Limb (tissue), 2 donors: ENCODE measurements at regions not wholly inside any gene's neighbourhood (a gene's known extent, or its start where the extent isn't known, plus 50 kb on each side); places are given as distances from the start of the nearest gene placed in this dataset.
"Not testable (repeated sequence)": the region's sequence is repeated elsewhere in the genome, so short reads cannot be mapped to it uniquely, and the experiment has no call there.

Source experiments
- DNase-seq, 2 donors: peaks; one replicate each; pipeline ENCODE4 v3.0.0-alpha.2; 2016; ENCODE audit errors: extremely low spot score in 2 of 2

GRCh38 chr4:34893382-34893781 is 1350.9 kb downstream of the ARAP2 start:
- no peak for DNase-seq

GRCh38 chr4:34920032-34920431 is 1324.3 kb downstream of the ARAP2 start:
- DNase-seq: no peak

DNA sequence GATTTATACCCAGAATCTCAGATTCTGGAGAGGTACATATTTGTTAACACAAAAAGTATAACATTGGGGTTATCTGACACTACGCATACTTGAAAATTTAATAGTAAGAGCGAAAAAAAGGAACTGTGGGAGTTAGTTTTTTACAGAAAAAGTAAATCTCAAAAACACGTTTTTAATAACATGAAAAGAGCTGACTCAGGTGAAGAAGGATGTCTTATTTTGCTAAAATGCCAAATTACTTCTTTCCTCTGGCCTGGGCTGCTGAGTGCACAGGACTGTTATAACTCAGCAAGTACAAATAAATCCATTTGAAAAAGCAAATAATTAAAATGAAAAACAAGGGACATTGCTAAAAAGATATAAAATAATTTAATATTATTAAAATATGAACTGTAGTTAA is 1322.9 kb downstream of the ARAP2 start:
- DNase-seq: no peak

- no peak for DNase-seq
Measured at GRCh38 chr4:34922325-34922724, 1322.0 kb downstream of the ARAP2 start.

- DNase-seq: no peak
Measured at GRCh38 chr4:34932591-34932990, 1311.7 kb downstream of the ARAP2 start.

GRCh38 chr4:34935739-34936138 is 1308.6 kb downstream of the ARAP2 start:
- DNase-seq: no peak

GRCh38 chr4:34939073-34939472 is 1305.2 kb downstream of the ARAP2 start:
- no peak for DNase-seq

- no peak for DNase-seq
Measured at GRCh38 chr4:34943741-34944386, 1300.5 kb downstream of the ARAP2 start.

- no peak for DNase-seq
Measured at GRCh38 chr4:34950926-34951325, 1293.4 kb downstream of the ARAP2 start.

- DNase-seq: no peak
Measured at GRCh38 chr4:34953145-34953799, 1291.0 kb downstream of the ARAP2 start.

DNA sequence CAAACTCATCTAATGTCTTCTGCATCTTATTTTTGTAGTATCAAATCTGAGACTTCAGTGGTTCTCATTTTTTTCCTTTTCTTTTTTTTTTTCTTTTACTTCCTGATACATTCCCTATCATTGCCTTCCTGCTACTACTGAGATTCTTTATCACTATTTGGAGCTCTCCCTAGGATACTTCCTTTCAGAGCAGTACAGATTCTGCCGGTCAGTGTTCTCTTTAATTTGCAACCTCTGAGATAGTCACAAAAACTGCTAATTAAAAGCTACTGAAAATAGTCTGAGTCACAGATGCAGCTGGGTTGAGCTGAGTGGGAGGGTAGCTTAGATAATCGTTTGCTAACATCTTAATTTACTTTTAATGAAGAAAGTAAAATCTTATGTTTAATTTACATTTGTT is 1279.7 kb downstream of the ARAP2 start:
- DNase-seq: no peak

GRCh38 chr4:34972189-34972588 is 1272.1 kb downstream of the ARAP2 start:
- DNase-seq: no peak

DNA sequence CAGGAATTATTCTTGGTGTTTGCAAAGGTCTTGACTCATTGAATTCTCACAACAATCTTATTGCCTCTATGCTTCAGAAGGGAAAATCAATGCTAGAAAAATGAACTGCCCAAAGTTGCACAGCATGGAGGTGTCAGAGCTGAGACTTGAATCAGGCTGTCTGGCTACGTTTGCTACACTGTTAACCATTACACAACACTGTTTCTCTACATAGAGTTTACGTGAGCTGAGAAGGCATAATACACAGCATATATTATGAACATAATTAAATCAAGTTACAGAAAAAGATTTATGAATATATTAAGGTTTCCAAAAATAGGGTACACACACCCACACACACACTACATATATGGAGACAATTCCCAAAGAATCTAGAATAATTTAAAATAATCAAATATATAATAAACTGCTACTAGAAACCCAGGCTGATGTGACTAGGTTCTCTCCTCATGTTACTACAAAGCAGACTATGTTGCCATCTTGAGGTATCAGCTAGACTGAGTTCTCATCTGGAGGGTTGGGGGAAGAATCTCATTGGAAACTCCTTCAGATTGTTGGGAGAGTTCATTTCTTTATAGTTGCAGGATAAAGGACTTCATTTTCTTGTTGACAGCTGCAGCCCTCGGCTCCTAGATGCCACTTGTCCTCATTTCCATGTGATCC is 1270.5 kb downstream of the ARAP2 start:
- DNase-seq: no peak

DNA sequence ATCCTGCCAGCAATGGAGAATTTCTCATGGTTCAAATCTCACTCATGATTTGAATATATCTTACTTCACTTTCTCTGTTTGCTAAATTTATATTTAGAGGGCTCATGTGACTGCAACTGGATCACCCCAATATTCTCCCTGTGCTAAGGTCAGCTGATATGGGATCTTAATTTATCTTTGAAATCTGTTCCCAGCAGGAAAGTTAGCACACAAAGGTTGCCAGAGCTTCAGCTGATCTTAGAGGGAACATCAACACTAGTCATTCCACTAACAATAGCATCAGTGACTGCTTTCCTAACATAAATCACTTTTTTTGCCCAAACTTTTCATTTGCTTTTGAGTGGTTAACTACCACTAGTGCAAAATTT is 1270.0 kb downstream of the ARAP2 start:
- DNase-seq: no peak

DNA sequence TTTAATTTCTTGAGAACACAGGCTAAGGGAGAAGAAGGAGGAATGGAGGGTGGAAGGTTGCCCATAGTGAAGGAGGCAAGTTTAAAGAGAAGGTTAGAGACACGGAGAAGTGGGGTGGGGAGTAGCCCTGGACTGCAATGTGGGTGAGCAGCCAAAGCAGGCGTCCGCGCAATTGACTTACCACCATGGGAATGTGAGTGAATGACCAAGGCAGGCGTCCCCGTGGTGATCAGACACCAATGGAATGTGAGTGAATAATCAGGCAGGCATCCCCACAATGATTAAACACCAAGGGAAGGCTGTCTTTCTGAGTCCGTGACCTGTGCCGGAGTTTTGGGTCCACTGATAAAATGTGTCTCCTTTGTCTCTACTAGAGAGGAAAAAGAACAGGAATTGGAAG is 1223.1 kb downstream of the ARAP2 start:
- not testable (repeated sequence) for DNase-seq

DNA sequence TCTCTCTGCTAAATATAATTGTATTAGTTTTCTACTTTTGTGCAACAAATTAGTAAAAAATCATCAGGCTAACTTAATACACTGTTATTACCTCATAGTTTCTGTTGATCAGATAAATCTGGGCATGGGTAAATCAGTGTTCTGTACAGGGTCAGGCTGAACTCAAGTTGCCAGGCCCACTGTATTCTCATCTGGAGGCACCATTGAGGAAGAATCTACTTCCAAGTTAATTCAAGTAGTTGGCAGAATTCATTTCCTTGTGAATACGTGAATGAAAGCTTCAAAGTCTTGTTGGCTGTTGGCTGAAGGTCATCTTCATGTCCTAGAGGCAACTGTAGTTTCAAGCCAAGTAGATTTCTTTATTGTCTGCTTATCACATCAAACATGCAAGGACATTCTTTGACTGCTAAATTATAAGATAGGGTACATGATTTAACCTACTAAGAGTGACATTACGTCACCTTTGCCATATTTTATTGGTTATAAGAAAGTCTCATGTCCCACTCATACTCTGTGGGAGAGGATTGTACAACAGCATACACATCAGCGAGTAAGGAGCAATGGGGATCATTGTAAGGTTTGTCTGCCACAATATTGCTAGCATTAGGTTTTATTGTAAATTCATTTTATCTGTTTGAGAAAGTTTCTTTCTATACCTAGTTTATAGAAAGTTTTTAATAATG is 1219.0 kb downstream of the ARAP2 start:
- no peak for DNase-seq

DNA sequence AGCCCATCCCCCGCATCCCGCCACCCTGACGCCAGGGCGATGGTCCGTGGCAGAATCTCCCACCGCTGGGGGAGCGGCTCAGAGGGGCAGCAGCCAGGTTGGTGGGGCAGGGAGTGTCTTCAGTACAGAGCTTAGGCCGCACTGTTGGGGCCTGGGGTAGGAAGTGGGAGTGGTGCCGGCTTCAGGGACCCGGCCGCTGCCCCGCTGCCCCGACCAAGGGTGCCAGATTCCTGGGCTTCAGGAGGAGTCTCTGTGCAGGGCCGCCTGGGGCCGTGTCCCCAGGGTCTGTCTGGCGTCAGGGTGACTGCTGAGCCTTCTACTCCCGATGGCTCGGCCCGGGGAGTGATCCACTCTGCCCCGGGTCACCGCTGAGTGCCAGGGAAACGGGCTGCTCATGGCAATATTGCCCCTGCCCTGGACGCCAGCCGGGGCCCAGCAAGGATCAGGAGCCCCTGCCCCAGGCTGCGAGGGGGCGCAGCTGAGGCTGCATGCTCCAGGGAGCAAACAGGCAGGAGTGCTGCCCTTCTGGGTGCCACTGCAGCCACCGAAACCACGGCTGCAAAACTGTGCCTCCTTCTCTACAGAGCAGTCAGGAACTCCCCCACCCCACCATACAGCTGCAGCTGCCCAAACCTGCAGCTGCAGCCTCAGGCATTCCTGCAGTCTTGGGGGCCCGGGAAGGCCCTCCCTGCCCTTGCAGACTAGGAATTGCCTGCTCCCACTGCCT is 1206.1 kb downstream of the ARAP2 start:
- no peak for DNase-seq

- DNase-seq: no peak
Measured at GRCh38 chr4:35038845-35039244, 1205.5 kb downstream of the ARAP2 start.

- DNase-seq: no peak
Measured at GRCh38 chr4:35052546-35052945, 1191.8 kb downstream of the ARAP2 start.

DNA sequence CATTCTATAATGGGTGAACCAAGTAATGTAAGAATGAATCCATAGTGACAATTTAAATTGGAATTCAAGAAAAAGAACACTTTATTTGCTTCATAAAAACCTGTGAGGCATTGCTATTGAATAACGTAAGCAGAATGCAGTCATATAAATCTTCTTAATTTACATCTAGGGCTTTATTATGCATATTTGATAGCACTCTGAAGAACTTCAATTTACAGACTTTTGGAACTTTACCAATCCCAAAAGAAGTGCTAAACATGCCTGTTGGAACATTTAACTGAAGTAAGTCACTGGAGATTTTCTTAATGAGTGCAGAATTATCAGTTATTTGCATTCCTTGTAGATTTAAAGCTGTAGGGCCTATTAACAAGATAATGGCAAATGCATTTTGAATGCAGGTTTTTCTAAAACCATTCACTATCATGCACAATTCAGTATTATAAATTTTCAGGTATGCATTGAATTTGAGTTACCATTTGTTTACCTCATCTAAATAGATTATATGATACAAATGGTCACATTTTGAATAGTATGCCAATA is 1181.2 kb downstream of the ARAP2 start:
- no peak for DNase-seq

- no peak for DNase-seq
Measured at GRCh38 chr4:35066406-35066805, 1177.9 kb downstream of the ARAP2 start.
